ENCODE measurements at regions not wholly inside any gene's neighbourhood (a gene's known extent, or its start where the extent isn't known, plus 50 kb on each side); places are given as distances from the start of the nearest gene placed in this dataset.

DNA sequence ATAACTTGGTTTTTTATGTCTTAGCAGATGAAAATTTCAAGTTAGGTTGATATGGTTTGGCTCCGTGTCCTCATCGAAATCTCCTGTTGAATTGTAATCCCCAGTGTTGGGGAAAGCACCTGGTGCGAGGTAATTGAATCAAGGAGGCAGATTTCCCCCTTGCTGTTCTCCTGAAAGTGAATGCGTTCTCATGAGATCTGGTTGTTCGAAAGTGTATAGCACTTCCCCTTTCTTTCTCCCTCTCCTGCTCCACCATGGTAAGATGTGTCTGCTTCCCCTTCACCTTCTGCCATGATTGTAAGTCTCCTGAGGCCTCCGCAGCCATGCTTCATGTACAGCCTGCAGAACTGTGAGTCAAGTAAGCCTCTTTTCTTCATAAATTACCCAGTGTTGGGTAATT is 242.1 kb upstream of the TNP1 start:
- TF ChIP-seq, protein P1, sequence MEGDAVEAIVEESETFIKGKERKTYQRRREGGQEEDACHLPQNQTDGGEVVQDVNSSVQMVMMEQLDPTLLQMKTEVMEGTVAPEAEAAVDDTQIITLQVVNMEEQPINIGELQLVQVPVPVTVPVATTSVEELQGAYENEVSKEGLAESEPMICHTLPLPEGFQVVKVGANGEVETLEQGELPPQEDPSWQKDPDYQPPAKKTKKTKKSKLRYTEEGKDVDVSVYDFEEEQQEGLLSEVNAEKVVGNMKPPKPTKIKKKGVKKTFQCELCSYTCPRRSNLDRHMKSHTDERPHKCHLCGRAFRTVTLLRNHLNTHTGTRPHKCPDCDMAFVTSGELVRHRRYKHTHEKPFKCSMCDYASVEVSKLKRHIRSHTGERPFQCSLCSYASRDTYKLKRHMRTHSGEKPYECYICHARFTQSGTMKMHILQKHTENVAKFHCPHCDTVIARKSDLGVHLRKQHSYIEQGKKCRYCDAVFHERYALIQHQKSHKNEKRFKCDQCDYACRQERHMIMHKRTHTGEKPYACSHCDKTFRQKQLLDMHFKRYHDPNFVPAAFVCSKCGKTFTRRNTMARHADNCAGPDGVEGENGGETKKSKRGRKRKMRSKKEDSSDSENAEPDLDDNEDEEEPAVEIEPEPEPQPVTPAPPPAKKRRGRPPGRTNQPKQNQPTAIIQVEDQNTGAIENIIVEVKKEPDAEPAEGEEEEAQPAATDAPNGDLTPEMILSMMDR (IDR thresholded peaks at IDR 0.05) = no peak
- no peak for TF ChIP-seq POLR2A (IDR thresholded peaks at IDR 0.05)
